MM.1S (cell line): ENCODE measurements at regions not wholly inside any gene's neighbourhood (a gene's known extent, or its start where the extent isn't known, plus 50 kb on each side); places are given as distances from the start of the nearest gene placed in this dataset.
A peak's percentile ranks its signal among the peaks of the same experiment; 100 is the strongest.

Experiments
- DNase-seq: peaks from one replicate; pipeline ENCODE4 v3.0.0-alpha.2; 2015
- H2AFZ ChIP-seq: fragments of 300-600 bp; sonication (generic); 2 replicates; pipeline ENCODE4 v1.6.0; 2016; ENCODE audit warnings: antibody characterized with exemption, low read length
- H3F3A ChIP-seq: fragments of 300-600 bp; sonication (generic); 2 replicates; pipeline ENCODE4 v1.6.1; 2016; ENCODE audit warnings: mild to moderate bottlenecking, antibody characterized with exemption, low read length, moderate library complexity, mixed read lengths; ENCODE audit not compliant: insufficient read depth
- H3K27ac ChIP-seq: fragments of 300-600 bp; sonication (generic); 2 replicates; pipeline ENCODE4 v1.5.1; 2016; ENCODE audit warnings: mild to moderate bottlenecking, low read length
- H3K27me3 ChIP-seq: fragments of 300-600 bp; sonication (generic); replicated peaks from 2 replicates; pipeline ENCODE4 v1.6.0; 2016; ENCODE audit warnings: low read length; ENCODE audit not compliant: insufficient read depth
- H3K36me3 ChIP-seq: fragments of 300-600 bp; sonication (generic); replicated peaks from 2 replicates; pipeline ENCODE4 v1.6.1; 2016; ENCODE audit warnings: mild to moderate bottlenecking, low read length, mixed read lengths; ENCODE audit not compliant: insufficient read depth
- H3K4me1 ChIP-seq: fragments of 300-600 bp; sonication (generic); 2 replicates; pipeline ENCODE4 v1.6.1; 2016; ENCODE audit warnings: low read length, mixed read lengths
- H3K4me2 ChIP-seq: fragments of 300-600 bp; sonication (generic); 2 replicates; pipeline ENCODE4 v1.6.0; 2016; ENCODE audit warnings: low read depth, low read length
- H3K4me3 ChIP-seq: fragments of 300-600 bp; sonication (generic); 2 replicates; pipeline ENCODE4 v1.5.1; 2016; ENCODE audit warnings: low read length, mixed read lengths
- H3K79me2 ChIP-seq: fragments of 300-600 bp; sonication (generic); 2 replicates; pipeline ENCODE4 v1.6.1; 2016; ENCODE audit warnings: mixed run types, low read length, mixed read lengths
- H3K9ac ChIP-seq: fragments of 300-600 bp; sonication (generic); 2 replicates; pipeline ENCODE4 v1.6.1; 2016; ENCODE audit warnings: low read length, mixed read lengths
- H3K9me2 ChIP-seq: fragments of 300-600 bp; sonication (generic); replicated peaks from 2 replicates; pipeline ENCODE4 v1.6.1; 2016; ENCODE audit warnings: mild to moderate bottlenecking, low read length, mixed read lengths; ENCODE audit not compliant: insufficient read depth
- H3K9me3 ChIP-seq: fragments of 300-600 bp; sonication (generic); replicated peaks from 2 replicates; pipeline ENCODE4 v1.6.1; 2016; ENCODE audit warnings: mild to moderate bottlenecking, low read length, mixed read lengths; ENCODE audit not compliant: insufficient read depth
- H4K20me1 ChIP-seq: fragments of 300-600 bp; sonication (generic); 2 replicates; pipeline ENCODE4 v1.6.1; 2016; ENCODE audit warnings: mild to moderate bottlenecking, low read length, moderate library complexity, mixed read lengths; ENCODE audit not compliant: insufficient read depth
- EZH2 ChIP-seq: fragments of 300-600 bp; sonication (generic); optimal IDR thresholded peaks from 2 replicates; pipeline ENCODE3; 2017; ENCODE audit warnings: low read depth, mild to moderate bottlenecking, antibody characterized with exemption, low read length, mixed read lengths
- EZH2phosphoT487 ChIP-seq: fragments of 300-600 bp; sonication (generic); IDR thresholded peaks from 2 replicates; pipeline ENCODE4 v1.6.1; 2018; ENCODE audit warnings: antibody characterized with exemption, low read length
- TF ChIP-seq, protein P1 (sequence below): fragments of 300-600 bp; sonication (generic); IDR thresholded peaks from 2 replicates; pipeline ENCODE4 v1.5.1; 2016; ENCODE audit warnings: antibody characterized with exemption, low read length, mixed read lengths

DNA sequence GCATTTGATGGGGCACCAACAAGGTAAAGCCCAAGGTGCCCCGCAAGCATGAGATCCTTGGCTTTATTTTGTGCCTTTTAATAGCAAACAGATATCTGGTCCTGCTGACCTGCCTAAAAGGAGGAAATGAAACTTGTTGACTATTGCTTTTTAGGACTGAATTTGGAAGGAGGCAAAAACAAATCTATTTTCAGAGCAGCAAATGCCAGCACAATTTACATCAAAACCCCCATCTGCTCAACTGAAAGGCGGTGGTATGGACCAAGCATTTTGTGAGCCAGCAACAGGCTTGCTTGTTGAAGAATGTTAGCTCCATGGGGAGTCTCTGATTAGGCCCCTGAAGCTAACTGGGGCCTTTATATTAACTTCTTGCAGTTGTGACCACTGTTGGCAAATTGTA is 192.6 kb upstream of the E2F8 start:
- Histone ChIP-seq H4K20me1 (no peaks in the 10 kb centered on the region), H3K9me3 (no peaks in the 10 kb centered on the region), H3K79me2 (peaks cover 50% of the 10 kb centered on the region), H2AFZ (no peak overlapping the region), H3F3A (peaks cover 77% of the 10 kb centered on the region), H3K27me3 (no peaks in the 10 kb centered on the region), H3K4me2 (peak overlapping the region; percentile 91), H3K4me1 (peaks cover 94% of the 10 kb centered on the region), H3K36me3 (no peaks in the 10 kb centered on the region), H3K9ac (peak overlapping the region; percentile 88), H3K4me3 (peak overlapping the region; percentile 55), H3K27ac (peak overlapping the region; percentile 97), H3K9me2 (no peaks in the 10 kb centered on the region)
- DNase-seq, result peak; percentile 94
- TF ChIP-seq, protein P1, sequence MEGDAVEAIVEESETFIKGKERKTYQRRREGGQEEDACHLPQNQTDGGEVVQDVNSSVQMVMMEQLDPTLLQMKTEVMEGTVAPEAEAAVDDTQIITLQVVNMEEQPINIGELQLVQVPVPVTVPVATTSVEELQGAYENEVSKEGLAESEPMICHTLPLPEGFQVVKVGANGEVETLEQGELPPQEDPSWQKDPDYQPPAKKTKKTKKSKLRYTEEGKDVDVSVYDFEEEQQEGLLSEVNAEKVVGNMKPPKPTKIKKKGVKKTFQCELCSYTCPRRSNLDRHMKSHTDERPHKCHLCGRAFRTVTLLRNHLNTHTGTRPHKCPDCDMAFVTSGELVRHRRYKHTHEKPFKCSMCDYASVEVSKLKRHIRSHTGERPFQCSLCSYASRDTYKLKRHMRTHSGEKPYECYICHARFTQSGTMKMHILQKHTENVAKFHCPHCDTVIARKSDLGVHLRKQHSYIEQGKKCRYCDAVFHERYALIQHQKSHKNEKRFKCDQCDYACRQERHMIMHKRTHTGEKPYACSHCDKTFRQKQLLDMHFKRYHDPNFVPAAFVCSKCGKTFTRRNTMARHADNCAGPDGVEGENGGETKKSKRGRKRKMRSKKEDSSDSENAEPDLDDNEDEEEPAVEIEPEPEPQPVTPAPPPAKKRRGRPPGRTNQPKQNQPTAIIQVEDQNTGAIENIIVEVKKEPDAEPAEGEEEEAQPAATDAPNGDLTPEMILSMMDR, result no peak
- TF ChIP-seq EZH2phosphoT487 (no peak), EZH2 (no peak)

DNA sequence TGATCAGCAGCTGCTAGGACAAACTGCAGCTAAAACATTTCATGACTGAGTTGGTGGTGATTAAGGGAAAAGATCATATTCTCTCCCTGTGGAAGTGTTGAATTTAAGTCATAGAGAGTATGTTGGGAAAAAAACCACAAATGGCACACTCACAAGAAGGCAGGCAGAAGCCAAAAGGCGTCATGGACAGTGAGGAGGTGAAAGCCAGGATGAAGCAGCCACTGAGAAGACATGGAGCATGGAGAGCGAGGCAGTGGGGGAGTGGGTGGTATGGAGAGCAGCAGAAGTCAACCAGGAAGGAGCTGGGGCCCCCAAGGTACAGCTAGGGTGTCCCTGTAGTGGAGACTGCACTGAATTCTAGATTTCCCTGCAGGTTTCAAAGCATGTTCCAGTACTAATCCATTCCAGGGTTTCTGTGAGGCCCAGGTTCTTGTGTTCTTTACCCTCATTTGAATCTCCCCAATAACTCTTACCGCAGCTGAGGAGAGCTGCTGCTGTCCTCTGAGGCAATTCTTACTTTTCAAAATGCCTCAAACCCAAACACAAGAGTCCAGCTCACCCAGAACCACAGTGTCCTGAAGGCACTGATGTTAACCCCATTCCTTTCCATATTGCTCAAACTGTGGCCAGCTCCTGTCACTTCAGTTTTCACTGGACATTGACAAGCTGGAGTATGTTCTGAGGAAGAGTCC is 191.8 kb upstream of the E2F8 start:
- Histone ChIP-seq H3K27me3 (no peaks in the 10 kb centered on the region), H4K20me1 (no peaks in the 10 kb centered on the region), H3K4me1 (peaks cover 90% of the 10 kb centered on the region), H3F3A (peaks cover 77% of the 10 kb centered on the region), H3K9ac (peak overlapping the region; percentile 88), H2AFZ (0 out of 2 replicates have a peak overlapping the region, but pooled peaks have one; percentile 12), H3K36me3 (no peaks in the 10 kb centered on the region), H3K79me2 (peaks cover 49% of the 10 kb centered on the region), H3K4me2 (peak overlapping the region; percentile 91), H3K27ac (peak overlapping the region; percentile 97), H3K9me2 (no peaks in the 10 kb centered on the region), H3K9me3 (no peaks in the 10 kb centered on the region), H3K4me3 (peak overlapping the region; percentile 55)
- peak; percentile 86 for DNase-seq
- TF ChIP-seq, protein P1, result no peak
- no peak for TF ChIP-seq EZH2
- TF ChIP-seq EZH2phosphoT487, result no peak

DNA sequence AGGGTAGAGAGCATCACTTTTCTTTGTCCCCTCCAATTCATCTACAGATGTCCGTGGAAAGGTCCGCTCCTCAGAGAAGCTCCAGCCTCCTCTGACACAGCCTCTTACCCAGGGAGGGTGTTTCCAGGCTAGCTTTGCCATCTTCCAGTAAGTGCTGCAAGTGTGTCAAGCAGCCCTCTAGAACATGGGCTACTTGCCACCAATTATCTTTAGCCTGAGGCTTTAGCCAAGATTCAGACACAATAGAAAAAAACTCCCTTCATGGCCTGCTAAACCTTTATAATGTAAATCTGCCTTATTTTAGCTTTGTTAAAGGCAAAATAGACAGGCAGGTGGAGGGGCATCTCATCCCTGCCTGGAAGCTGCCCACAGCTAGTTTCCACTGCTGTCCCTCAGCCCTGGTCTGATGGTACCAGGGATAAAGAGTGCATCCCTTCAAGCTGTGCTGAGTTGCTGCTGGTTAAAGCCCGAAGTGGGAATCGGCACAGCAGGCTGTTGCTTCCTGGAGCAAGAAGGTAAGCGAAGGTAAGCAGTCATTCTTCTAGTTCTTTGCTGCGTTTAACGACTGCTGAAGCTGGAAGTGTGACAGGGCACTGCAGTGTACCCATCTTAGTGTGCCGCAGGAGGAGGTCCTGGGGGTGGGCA is 190.1 kb upstream of the E2F8 start:
- Histone ChIP-seq H3K36me3 (no peaks in the 10 kb centered on the region), H4K20me1 (no peaks in the 10 kb centered on the region), H3K4me2 (peak overlapping the region; percentile 91), H3K4me3 (peak overlapping the region; percentile 55; the same call in 1 of the 2 replicates), H3K9me2 (no peaks in the 10 kb centered on the region), H3K4me1 (peaks cover 87% of the 10 kb centered on the region), H3K27me3 (no peaks in the 10 kb centered on the region), H3K9me3 (no peaks in the 10 kb centered on the region), H2AFZ (peak overlapping the region; percentile 30; the same call in 1 of the 2 replicates), H3K9ac (peak overlapping the region; percentile 88), H3K79me2 (peaks cover 54% of the 10 kb centered on the region), H3K27ac (peak overlapping the region; percentile 97), H3F3A (peaks cover 62% of the 10 kb centered on the region)
- peak; percentile 30 for DNase-seq
- TF ChIP-seq, protein P1, result no peak
- no peak for TF ChIP-seq EZH2phosphoT487
- no peak for TF ChIP-seq EZH2
